Fibroblast of lung (primary cell): ENCODE measurements at regions not wholly inside any gene's neighbourhood (a gene's known extent, or its start where the extent isn't known, plus 50 kb on each side); places are given as distances from the start of the nearest gene placed in this dataset.

Experiments used
- DNase-seq, 2 donors: peaks; one replicate each; pipeline versions ENCODE4 v3.0.0 to v3.0.0-alpha.2; 2010; ENCODE audit warnings: low read depth in 2 of 2
- H2AFZ ChIP-seq: 2 replicates; pipeline ENCODE4 v1.5.1; 2012; ENCODE audit warnings: low read length, control low read depth, inconsistent platforms
- H3K27ac ChIP-seq: 2 replicates; pipeline ENCODE4 v1.5.1; 2011; ENCODE audit warnings: low read length, control low read depth; ENCODE audit not compliant: insufficient read depth
- H3K27me3 ChIP-seq: 2 replicates; pipeline ENCODE4 v1.5.1; 2011; ENCODE audit warnings: mild to moderate bottlenecking, low read length; ENCODE audit not compliant: control insufficient read depth, insufficient read depth
- H3K36me3 ChIP-seq: 2 replicates; pipeline ENCODE4 v1.5.1; 2011; ENCODE audit warnings: low read length; ENCODE audit not compliant: control insufficient read depth, insufficient read depth
- H3K4me1 ChIP-seq: 2 replicates; pipeline ENCODE4 v1.5.1; 2011; ENCODE audit warnings: low read length; ENCODE audit not compliant: control insufficient read depth, insufficient read depth; ENCODE audit errors: extremely low read depth
- H3K4me2 ChIP-seq: 2 replicates; pipeline ENCODE4 v1.5.1; 2011; ENCODE audit warnings: low read length, control low read depth; ENCODE audit not compliant: insufficient read depth; ENCODE audit errors: extremely low read depth
- H3K4me3 ChIP-seq, 4 experiments: fragments of 200-600 bp in 1 of 4; sonication (generic) in 1 of 4; replicated peaks in 1 of 4; 2 replicates each; pipeline ENCODE4 v1.5.1; 2011 to 2016; ENCODE audit warnings: low read length in 4 of 4, low read depth in 3 of 4, mild to moderate bottlenecking in 3 of 4, control low read depth in 2 of 4, inconsistent platforms in 1 of 4, mixed read lengths in 1 of 4; ENCODE audit not compliant: insufficient read depth in 1 of 4; ENCODE audit errors: control extremely low read depth in 1 of 4
- H3K79me2 ChIP-seq: 2 replicates; pipeline ENCODE4 v1.5.1; 2012; ENCODE audit warnings: mild to moderate bottlenecking, low read length, inconsistent platforms; ENCODE audit not compliant: control insufficient read depth, insufficient read depth
- H3K9ac ChIP-seq: 2 replicates; pipeline ENCODE4 v1.5.1; 2011; ENCODE audit warnings: mild to moderate bottlenecking, low read length, control low read depth; ENCODE audit not compliant: insufficient read depth
- H3K9me3 ChIP-seq: 2 replicates; pipeline ENCODE4 v1.5.1; 2012; ENCODE audit warnings: low read depth, low read length; ENCODE audit not compliant: control insufficient read depth, insufficient read depth
- H4K20me1 ChIP-seq: 2 replicates; pipeline ENCODE4 v1.5.1; 2011; ENCODE audit warnings: low read length; ENCODE audit not compliant: control insufficient read depth, insufficient read depth; ENCODE audit errors: extremely low read depth
- EZH2 ChIP-seq: IDR thresholded peaks from 2 replicates; pipeline ENCODE4 v1.5.1; 2012; ENCODE audit warnings: low read length, control low read depth, mild to moderate bottlenecking; ENCODE audit errors: missing control alignments
- TF ChIP-seq, protein P1 (sequence below), 2 donors: IDR thresholded peaks in 1 of 2; conservative IDR thresholded peaks in 1 of 2; 1 replicate in 1 of 2; 2 replicates in 1 of 2; pipeline ENCODE4 v1.5.1; 2011 to 2012; ENCODE audit warnings: low read length in 2 of 2, control low read depth in 1 of 2, inconsistent platforms in 1 of 2, low read depth in 1 of 2, mild to moderate bottlenecking in 1 of 2

DNA sequence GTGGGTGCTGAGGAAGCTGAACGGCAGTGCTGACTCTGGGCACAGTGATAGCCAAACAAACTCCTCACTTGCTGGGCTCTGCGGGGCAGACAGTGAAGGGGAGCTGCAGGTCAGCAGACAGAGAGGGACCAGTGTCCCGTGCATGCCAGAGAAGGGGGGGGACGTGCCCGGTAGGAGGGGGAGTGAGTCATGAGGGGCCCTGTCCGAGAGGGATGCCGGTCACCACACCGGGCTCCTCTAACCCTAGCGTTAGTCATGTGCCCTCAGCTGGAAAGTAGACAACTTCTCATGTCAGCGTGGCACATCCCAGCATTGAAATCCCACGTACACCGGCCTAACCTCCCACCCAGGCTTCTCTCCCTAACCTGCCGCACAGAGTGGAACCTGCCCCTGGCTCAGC, 117.1 kb upstream of the DPP6 start:
- TF ChIP-seq, protein P1, sequence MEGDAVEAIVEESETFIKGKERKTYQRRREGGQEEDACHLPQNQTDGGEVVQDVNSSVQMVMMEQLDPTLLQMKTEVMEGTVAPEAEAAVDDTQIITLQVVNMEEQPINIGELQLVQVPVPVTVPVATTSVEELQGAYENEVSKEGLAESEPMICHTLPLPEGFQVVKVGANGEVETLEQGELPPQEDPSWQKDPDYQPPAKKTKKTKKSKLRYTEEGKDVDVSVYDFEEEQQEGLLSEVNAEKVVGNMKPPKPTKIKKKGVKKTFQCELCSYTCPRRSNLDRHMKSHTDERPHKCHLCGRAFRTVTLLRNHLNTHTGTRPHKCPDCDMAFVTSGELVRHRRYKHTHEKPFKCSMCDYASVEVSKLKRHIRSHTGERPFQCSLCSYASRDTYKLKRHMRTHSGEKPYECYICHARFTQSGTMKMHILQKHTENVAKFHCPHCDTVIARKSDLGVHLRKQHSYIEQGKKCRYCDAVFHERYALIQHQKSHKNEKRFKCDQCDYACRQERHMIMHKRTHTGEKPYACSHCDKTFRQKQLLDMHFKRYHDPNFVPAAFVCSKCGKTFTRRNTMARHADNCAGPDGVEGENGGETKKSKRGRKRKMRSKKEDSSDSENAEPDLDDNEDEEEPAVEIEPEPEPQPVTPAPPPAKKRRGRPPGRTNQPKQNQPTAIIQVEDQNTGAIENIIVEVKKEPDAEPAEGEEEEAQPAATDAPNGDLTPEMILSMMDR (conservative IDR thresholded peaks at IDR 0.05 in 1 of 2, IDR thresholded peaks at IDR 0.05 in 1 of 2; ENCODE audit: low read depth in 1 of 2, low read length in 2 of 2) = no peak
- TF ChIP-seq EZH2 = no peak
- no peak overlapping the region for H3K4me2 ChIP-seq
- no peak overlapping the region for H3K9ac ChIP-seq
- H3K79me2 ChIP-seq = no peaks in the 10 kb centered on the region
- H3K27ac ChIP-seq = no peak overlapping the region
- no peaks in the 10 kb centered on the region for H3K4me1 ChIP-seq
- DNase-seq = no peak
- H3K27me3 ChIP-seq = no peaks in the 10 kb centered on the region
- no peak overlapping the region for H3K4me3 ChIP-seq
- no peaks in the 10 kb centered on the region for H3K9me3 ChIP-seq
- no peaks in the 10 kb centered on the region for H4K20me1 ChIP-seq
- H3K36me3 ChIP-seq = no peaks in the 10 kb centered on the region
- no peak overlapping the region for H2AFZ ChIP-seq

DNA sequence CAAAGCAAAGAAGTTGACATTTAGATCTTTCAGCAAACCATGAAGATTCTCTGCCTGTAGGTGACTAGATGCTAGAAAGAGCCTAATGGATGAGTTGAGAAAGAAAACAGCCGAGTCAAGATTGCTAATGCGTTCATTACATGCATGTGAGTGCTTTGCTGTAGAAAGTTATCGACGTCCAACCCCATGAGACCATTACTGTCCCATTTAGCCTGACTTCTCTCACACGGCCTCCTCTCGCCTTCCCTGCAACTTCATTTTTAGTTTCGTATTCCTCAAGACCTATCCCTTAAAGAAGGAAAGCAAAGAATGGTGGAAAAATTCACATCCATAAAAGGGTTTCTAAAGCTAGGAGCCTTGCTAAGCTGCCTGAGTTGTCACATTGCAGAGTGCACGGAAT, 113.7 kb upstream of the DPP6 start:
- Histone ChIP-seq H3K9ac (no peak overlapping the region), H2AFZ (no peak overlapping the region), H3K4me2 (no peak overlapping the region), H3K79me2 (no peaks in the 10 kb centered on the region), H3K36me3 (no peaks in the 10 kb centered on the region), H3K4me1 (no peaks in the 10 kb centered on the region), H3K4me3 (no peak overlapping the region), H3K27me3 (no peaks in the 10 kb centered on the region), H3K27ac (no peak overlapping the region), H4K20me1 (no peaks in the 10 kb centered on the region), H3K9me3 (no peaks in the 10 kb centered on the region)
- no peak for TF ChIP-seq EZH2
- TF ChIP-seq, protein P1 (conservative IDR thresholded peaks at IDR 0.05 in 1 of 2, IDR thresholded peaks at IDR 0.05 in 1 of 2; ENCODE audit: low read depth in 1 of 2, low read length in 2 of 2) = no peak
- no peak for DNase-seq

DNA sequence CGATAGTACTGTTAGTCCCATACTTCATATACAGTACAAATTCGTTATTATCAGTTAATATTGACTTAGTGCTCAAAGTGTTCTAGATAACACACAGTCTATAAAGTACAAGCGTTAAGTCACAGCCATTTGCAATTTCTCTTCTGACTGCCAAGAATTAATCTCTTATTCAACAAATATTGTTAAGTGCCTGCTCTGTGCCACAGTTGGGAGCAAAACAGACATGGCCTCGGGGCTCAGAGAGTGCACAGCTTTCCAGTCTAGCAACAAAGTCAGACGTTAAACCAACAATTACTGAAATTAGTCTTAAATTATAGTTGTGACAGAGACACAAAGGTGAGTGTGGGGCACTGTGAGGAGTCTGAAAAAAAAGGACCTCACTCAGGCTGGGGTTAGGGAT, 113.0 kb upstream of the DPP6 start:
- DNase-seq = no peak
- Histone ChIP-seq H4K20me1 (no peaks in the 10 kb centered on the region), H3K27ac (no peak overlapping the region), H3K79me2 (no peaks in the 10 kb centered on the region), H3K9me3 (no peaks in the 10 kb centered on the region), H3K27me3 (no peaks in the 10 kb centered on the region), H3K4me1 (no peaks in the 10 kb centered on the region), H2AFZ (no peak overlapping the region), H3K36me3 (no peaks in the 10 kb centered on the region), H3K4me3 (no peak overlapping the region), H3K9ac (no peak overlapping the region), H3K4me2 (no peak overlapping the region)
- TF ChIP-seq, protein P1 (conservative IDR thresholded peaks at IDR 0.05 in 1 of 2, IDR thresholded peaks at IDR 0.05 in 1 of 2; ENCODE audit: low read depth in 1 of 2, low read length in 2 of 2) = no peak
- TF ChIP-seq EZH2 = no peak
